K562 (cell line): ENCODE measurements at regions not wholly inside any gene's neighbourhood (a gene's known extent, or its start where the extent isn't known, plus 50 kb on each side); places are given as distances from the start of the nearest gene placed in this dataset.

Experiments
- BCLAF1 ChIP-seq, 2 experiments: fragments of 450-650 bp in 1 of 2; IDR thresholded peaks; 2 replicates each; pipeline ENCODE4 v1.6.1; 2011 to 2017; ENCODE audit warnings: low read depth in 2 of 2, antibody characterized with exemption in 1 of 2, borderline replicate concordance in 1 of 2, low read length in 1 of 2, mild to moderate bottlenecking in 1 of 2, mixed read lengths in 1 of 2; ENCODE audit not compliant: control insufficient read depth in 1 of 2
- BDP1 ChIP-seq: IDR thresholded peaks from 3 replicates; pipeline ENCODE4 v1.6.1; 2011; ENCODE audit not compliant: insufficient read length, insufficient read depth
- CREM ChIP-seq: IDR thresholded peaks from 2 replicates; pipeline ENCODE4 v1.6.1; 2014; ENCODE audit warnings: antibody characterized with exemption, low read depth
- GTF3C2 ChIP-seq: IDR thresholded peaks from 3 replicates; pipeline ENCODE4 v1.6.1; 2011; ENCODE audit warnings: borderline replicate concordance, mild to moderate bottlenecking, moderate library complexity; ENCODE audit not compliant: insufficient read length; ENCODE audit errors: extremely low read depth
- HBP1 ChIP-seq: fragments of 450-650 bp; formaldehyde crosslinking; IDR thresholded peaks from 2 replicates; pipeline ENCODE4 v1.4.0; 2022; ENCODE audit warnings: missing genetic modification characterization
- HMG20B ChIP-seq: fragments of 250-450 bp; sonication (Bioruptor Pico); IDR thresholded peaks from 2 replicates; pipeline ENCODE4 v1.5.0; 2021; ENCODE audit warnings: mild to moderate bottlenecking
- IRF9 ChIP-seq: fragments of 450-650 bp; IDR thresholded peaks from 2 replicates; pipeline ENCODE4 v1.6.1; 2016; ENCODE audit warnings: missing biosample characterization, missing genetic modification characterization
- JUND ChIP-seq, 2 experiments: IDR thresholded peaks; 2 replicates in 1 of 2; 3 replicates in 1 of 2; pipeline ENCODE4 v1.6.1; 2011; ENCODE audit warnings: borderline replicate concordance in 2 of 2, low read depth in 2 of 2, low read length in 2 of 2, improper control_type of control experiment in 1 of 2, missing biosample characterization in 1 of 2, missing genetic modification characterization in 1 of 2, missing genetic modification reagents in 1 of 2
- NR2F6 ChIP-seq: fragments of 450-650 bp; formaldehyde crosslinking; IDR thresholded peaks from 2 replicates; pipeline ENCODE4 v1.4.0; 2020; ENCODE audit warnings: mild to moderate bottlenecking
- OTX1 ChIP-seq: fragments of 450-650 bp; formaldehyde crosslinking; IDR thresholded peaks from 2 replicates; pipeline ENCODE4 v1.4.0; 2022; ENCODE audit warnings: mild to moderate bottlenecking
- POLR2AphosphoS5 ChIP-seq: IDR thresholded peaks from 2 replicates; pipeline ENCODE4 v1.6.1; 2011; ENCODE audit warnings: mild to moderate bottlenecking, low read depth, low read length, moderate library complexity; ENCODE audit not compliant: control insufficient read depth, insufficient read depth
- POLR2H ChIP-seq: IDR thresholded peaks from 2 replicates; pipeline ENCODE4 v1.6.1; 2016; ENCODE audit warnings: missing genetic modification characterization, low read depth, mild to moderate bottlenecking, control low read depth, missing compliant biosample characterization, moderate library complexity
- PRPF4 ChIP-seq: fragments of 200-400 bp; formaldehyde crosslinking; IDR thresholded peaks from one replicate; pipeline ENCODE4 v1.6.1; 2017; ENCODE audit warnings: low read length, low read depth, mild to moderate bottlenecking; ENCODE audit not compliant: insufficient read depth, poor library complexity, severe bottlenecking
- PTTG1 ChIP-seq: fragments of 450-650 bp; IDR thresholded peaks from 2 replicates; pipeline ENCODE4 v1.6.1; 2016; ENCODE audit warnings: low read depth, mild to moderate bottlenecking, missing genetic modification characterization, missing compliant biosample characterization
- SUPT5H ChIP-seq: fragments of 450-650 bp; IDR thresholded peaks from 2 replicates; pipeline ENCODE4 v1.6.1; 2016
- TCF7L2 ChIP-seq: fragments of 150-350 bp; IDR thresholded peaks from 2 replicates; pipeline ENCODE4 v1.6.1; 2016; ENCODE audit warnings: low read depth, mild to moderate bottlenecking, low read length, moderate library complexity
- TRIM24 ChIP-seq, 2 experiments: fragments of 450-650 bp; IDR thresholded peaks; 2 replicates each; pipeline ENCODE4 v1.6.1; 2016
- ZNF740 ChIP-seq, 3 experiments: fragments of 200-800 bp in 1 of 3; sonication (Bioruptor generic) in 1 of 3; sonication (generic) in 1 of 3; formaldehyde crosslinking in 1 of 3; IDR thresholded peaks; 2 replicates each; pipeline versions ENCODE4 v1.6.1 to v1.8.0; 2016 to 2022; ENCODE audit warnings: mild to moderate bottlenecking in 2 of 3, missing compliant biosample characterization in 2 of 3, missing genetic modification characterization in 2 of 3, missing genetic modification reagents in 1 of 3

GRCh38 chr4:80143307-80143679, 54.0 kb upstream of the PRDM8 start (continued):
- no peak for TF ChIP-seq ZNF740 (CRISPR knock-in tag; IDR thresholded peaks at IDR 0.05)
- TF ChIP-seq ZNF740 (tag; IDR thresholded peaks at IDR 0.05) = no peak
- TF ChIP-seq SUPT5H = no peak
- TF ChIP-seq NR2F6 (CRISPR knock-in tag) = no peak
- peak; percentile 96 to 97 for TF ChIP-seq TRIM24 (IDR thresholded peaks at IDR 0.05)
- no peak for TF ChIP-seq HBP1 (CRISPR knock-in tag)
- TF ChIP-seq BCLAF1 (IDR thresholded peaks at IDR 0.05; ENCODE audit: borderline replicate concordance in 1 of 2, control insufficient read depth in 1 of 2, low read depth in 2 of 2, low read length in 1 of 2) = 0 out of 4 replicates have a peak, but pooled peaks of 1 of the 2 experiments have one; percentile 57
- TF ChIP-seq POLR2AphosphoS5 = peak; percentile 96
- no peak for TF ChIP-seq HMG20B (CRISPR knock-in tag)
- no peak for TF ChIP-seq OTX1 (CRISPR knock-in tag)
- no peak for TF ChIP-seq GTF3C2
- TF ChIP-seq PTTG1 = no peak
- TF ChIP-seq IRF9 (tag) = no peak
- no peak for TF ChIP-seq TCF7L2
- TF ChIP-seq CREM = peak; percentile 85
- TF ChIP-seq PRPF4 = no peak
- peak; percentile 69; the same call in 1 of the 2 replicates for TF ChIP-seq POLR2H
- TF ChIP-seq BDP1 = no peak
- TF ChIP-seq JUND (IDR thresholded peaks at IDR 0.05; ENCODE audit: borderline replicate concordance, low read depth, low read length) = peak; percentile 76; the same call in 1 of the 2 replicates
- TF ChIP-seq JUND (tag; IDR thresholded peaks at IDR 0.05; ENCODE audit: borderline replicate concordance, low read depth, low read length) = peak; percentile 74; the same call in 2 of the 3 replicates
